ENCODE measurements at regions not wholly inside any gene's neighbourhood (a gene's known extent, or its start where the extent isn't known, plus 50 kb on each side); places are given as distances from the start of the nearest gene placed in this dataset.

GRCh38 chr5:24059716-24060115 lies 552.3 kb downstream of the PRDM9 start (continued):
- TF ChIP-seq CEBPB (IDR thresholded peaks at IDR 0.05; ENCODE audit: borderline replicate concordance in 1 of 2, low read depth in 2 of 2, low read length in 2 of 2) (no peak), SMAD1 (IDR thresholded peaks at IDR 0.05; ENCODE audit: low read depth, partially characterized antibody) (no peak), IRF5 (IDR thresholded peaks at IDR 0.05; ENCODE audit: borderline replicate concordance) (no peak), POLR2A (IDR thresholded peaks at IDR 0.05; ENCODE audit: low read depth, low read length) (no peak), NR2C1 (IDR thresholded peaks at IDR 0.05) (no peak)

DNA sequence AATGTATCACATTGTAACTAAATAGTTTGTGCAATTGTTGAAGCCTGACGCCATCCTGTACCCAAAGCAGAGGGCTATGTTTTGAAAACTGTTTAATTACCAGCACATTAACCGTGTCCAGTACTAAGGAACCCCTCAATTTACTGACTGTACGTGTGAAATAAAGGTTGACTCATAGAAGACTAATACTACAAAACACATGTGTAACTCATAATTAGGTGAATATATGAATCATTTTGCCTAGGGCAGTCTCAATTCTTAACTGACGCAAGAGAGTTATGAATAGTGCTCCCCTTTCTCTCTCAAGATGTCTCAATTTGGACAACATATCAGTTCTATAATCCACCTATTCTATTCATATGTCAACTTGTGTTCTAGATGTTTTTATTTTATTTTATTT lies 558.4 kb downstream of the PRDM9 start:
- Histone ChIP-seq H3K4me2 (ENCODE audit: control insufficient read depth, insufficient read depth) (no peak overlapping the region), H3K4me1 (ENCODE audit: control insufficient read depth, insufficient read depth, low read length) (no peaks in the 10 kb centered on the region), H3K79me2 (ENCODE audit: control insufficient read depth, insufficient read depth, low read length) (no peaks in the 10 kb centered on the region), H3K9ac (ENCODE audit: control insufficient read depth, insufficient read depth, low read length) (no peak overlapping the region), H3K9me3 (replicated peaks; ENCODE audit: control insufficient read depth, insufficient read depth, low read length) (no peaks in the 10 kb centered on the region; the same call in 2 of the 3 replicates), H4K20me1 (ENCODE audit: control insufficient read depth, insufficient read depth) (no peaks in the 10 kb centered on the region), H3K36me3 (ENCODE audit: control insufficient read depth in 2 of 2, insufficient read depth in 2 of 2, low read length in 1 of 2) (no peaks in the 10 kb centered on the region), H3K27me3 (replicated peaks in 1 of 2; ENCODE audit: control insufficient read depth in 2 of 2, insufficient read depth in 2 of 2, low read length in 1 of 2) (no peaks in the 10 kb centered on the region), H3K27ac (ENCODE audit: control insufficient read depth, insufficient read depth) (no peak overlapping the region), H2AFZ (ENCODE audit: control insufficient read depth, low read depth, low read length) (no peak overlapping the region), H3K4me3 (no peak overlapping the region)
- DNase-seq (ENCODE audit: low read depth, low spot score) (no peak), FAIRE-seq (no peak), ATAC-seq (peak; percentile 21; the same call in 1 of the 3 replicates)
- POLR2A ChIA-PET, result no interaction called here
- CTCF ChIA-PET, result no interaction called here
- in situ Hi-C loops (cut with MboI), result no loop called here
- TF ChIP-seq JUNB (IDR thresholded peaks at IDR 0.05) (no peak), SMC3 (IDR thresholded peaks at IDR 0.05; ENCODE audit: borderline replicate concordance, low read length) (no peak), REST (IDR thresholded peaks at IDR 0.05; ENCODE audit: low read depth, low read length) (no peak), BMI1 (IDR thresholded peaks at IDR 0.05; ENCODE audit: borderline replicate concordance) (no peak), NFYA (IDR thresholded peaks at IDR 0.05; ENCODE audit: borderline replicate concordance, low read depth, low read length) (no peak), RUNX3 (IDR thresholded peaks at IDR 0.05; ENCODE audit: low read length) (no peak), TARDBP (IDR thresholded peaks at IDR 0.05; ENCODE audit: borderline replicate concordance) (no peak), NRF1 (conservative IDR thresholded peaks at IDR 0.05; ENCODE audit: low read depth, low read length) (no peak), IKZF2 (IDR thresholded peaks at IDR 0.05) (no peak), ZNF274 (IDR thresholded peaks at IDR 0.05; ENCODE audit: insufficient read depth, insufficient read length) (no peak), ASH2L (IDR thresholded peaks at IDR 0.05; ENCODE audit: borderline replicate concordance, low read depth) (no peak), USF1 (IDR thresholded peaks at IDR 0.05; ENCODE audit: borderline replicate concordance, extremely low read length, insufficient read depth, low read depth, low read length) (no peak), RB1 (IDR thresholded peaks at IDR 0.05; ENCODE audit: borderline replicate concordance) (no peak)
- TF ChIP-seq, protein P1, sequence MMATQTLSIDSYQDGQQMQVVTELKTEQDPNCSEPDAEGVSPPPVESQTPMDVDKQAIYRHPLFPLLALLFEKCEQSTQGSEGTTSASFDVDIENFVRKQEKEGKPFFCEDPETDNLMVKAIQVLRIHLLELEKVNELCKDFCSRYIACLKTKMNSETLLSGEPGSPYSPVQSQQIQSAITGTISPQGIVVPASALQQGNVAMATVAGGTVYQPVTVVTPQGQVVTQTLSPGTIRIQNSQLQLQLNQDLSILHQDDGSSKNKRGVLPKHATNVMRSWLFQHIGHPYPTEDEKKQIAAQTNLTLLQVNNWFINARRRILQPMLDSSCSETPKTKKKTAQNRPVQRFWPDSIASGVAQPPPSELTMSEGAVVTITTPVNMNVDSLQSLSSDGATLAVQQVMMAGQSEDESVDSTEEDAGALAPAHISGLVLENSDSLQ (IDR thresholded peaks at IDR 0.05), result no peak
- no TSS peak for BruUV-seq (replicated peaks)
- intact Hi-C loops (cut with micrococcal nuclease; ENCODE audit: unreplicated experiment), result no loop called here
- SMC1A ChIA-PET (ENCODE audit: uncharacterized antibody, unreplicated experiment), result interaction anchor here (0.6 kb wide), 1 partner anchor 12 kb away, joined by 4 read pairs; no protein-coding TSS in a partner anchor
- WGBS (ENCODE audit: insufficient coverage, insufficient replicate concordance, low lambda C conversion rate, missing lambda C conversion rate), result 39% methylated on average over 4 of the region's 4 CpGs
- RAD21 ChIA-PET (ENCODE audit: unreplicated experiment), result no interaction called here

Data from GM12878 (cell line).